ENCODE measurements at regions not wholly inside any gene's neighbourhood (a gene's known extent, or its start where the extent isn't known, plus 50 kb on each side); places are given as distances from the start of the nearest gene placed in this dataset.

- Histone ChIP-seq H3K27me3 (ENCODE audit: low read length) (no peaks in the 10 kb centered on the region), H2AFZ (ENCODE audit: low read depth, low read length, severe bottlenecking) (no peak overlapping the region), H3K9me3 (ENCODE audit: insufficient read depth, low read length) (no peaks in the 10 kb centered on the region), H3K27ac (ENCODE audit: low read depth, low read length) (no peak overlapping the region), H4K20me1 (ENCODE audit: low read depth, low read length) (no peaks in the 10 kb centered on the region), H3K36me3 (ENCODE audit: low read length) (no peaks in the 10 kb centered on the region), H3K4me2 (ENCODE audit: low read depth, low read length, poor library complexity, severe bottlenecking) (no peak overlapping the region), H3K79me2 (ENCODE audit: insufficient read depth, low read length) (no peaks in the 10 kb centered on the region), H3F3A (ENCODE audit: insufficient read depth) (no peaks in the 10 kb centered on the region), H3K9ac (ENCODE audit: low read length) (no peak overlapping the region), H3K9me2 (replicated peaks; ENCODE audit: insufficient read depth, low read length) (no peaks in the 10 kb centered on the region), H3K4me3 (ENCODE audit: insufficient read depth, low read length, poor library complexity, severe bottlenecking) (no peak overlapping the region)
- TF ChIP-seq EZH2phosphoT487 (conservative IDR thresholded peaks at IDR 0.05; ENCODE audit: low read length) = no peak
- TF ChIP-seq, protein P1, sequence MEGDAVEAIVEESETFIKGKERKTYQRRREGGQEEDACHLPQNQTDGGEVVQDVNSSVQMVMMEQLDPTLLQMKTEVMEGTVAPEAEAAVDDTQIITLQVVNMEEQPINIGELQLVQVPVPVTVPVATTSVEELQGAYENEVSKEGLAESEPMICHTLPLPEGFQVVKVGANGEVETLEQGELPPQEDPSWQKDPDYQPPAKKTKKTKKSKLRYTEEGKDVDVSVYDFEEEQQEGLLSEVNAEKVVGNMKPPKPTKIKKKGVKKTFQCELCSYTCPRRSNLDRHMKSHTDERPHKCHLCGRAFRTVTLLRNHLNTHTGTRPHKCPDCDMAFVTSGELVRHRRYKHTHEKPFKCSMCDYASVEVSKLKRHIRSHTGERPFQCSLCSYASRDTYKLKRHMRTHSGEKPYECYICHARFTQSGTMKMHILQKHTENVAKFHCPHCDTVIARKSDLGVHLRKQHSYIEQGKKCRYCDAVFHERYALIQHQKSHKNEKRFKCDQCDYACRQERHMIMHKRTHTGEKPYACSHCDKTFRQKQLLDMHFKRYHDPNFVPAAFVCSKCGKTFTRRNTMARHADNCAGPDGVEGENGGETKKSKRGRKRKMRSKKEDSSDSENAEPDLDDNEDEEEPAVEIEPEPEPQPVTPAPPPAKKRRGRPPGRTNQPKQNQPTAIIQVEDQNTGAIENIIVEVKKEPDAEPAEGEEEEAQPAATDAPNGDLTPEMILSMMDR (IDR thresholded peaks at IDR 0.05; ENCODE audit: insufficient read depth, low read length, poor library complexity, severe bottlenecking) = no peak
Observed at GRCh38 chr14:55948399-55948798, 169.8 kb upstream of the PELI2 start.

DNA sequence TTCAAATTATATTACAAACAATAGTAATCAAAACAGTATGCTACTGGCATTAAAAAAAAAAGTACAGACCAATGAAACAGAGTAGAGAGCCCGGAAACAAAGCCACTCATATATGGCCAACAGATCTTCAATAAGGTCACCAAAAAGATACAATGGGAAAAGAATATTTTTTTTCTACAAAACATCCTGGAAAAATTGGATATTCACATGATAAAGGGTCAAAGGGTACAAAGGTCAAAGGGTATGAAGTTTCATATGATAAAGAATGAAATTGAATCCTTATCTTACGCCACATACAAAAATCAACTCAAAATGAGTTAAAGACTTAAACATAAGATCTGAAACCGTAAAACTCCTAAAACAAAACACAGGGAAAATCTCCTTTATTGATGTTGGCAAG, 168.5 kb upstream of the PELI2 start:
- no peak for TF ChIP-seq EZH2phosphoT487 (conservative IDR thresholded peaks at IDR 0.05; ENCODE audit: low read length)
- TF ChIP-seq, protein P1 (IDR thresholded peaks at IDR 0.05; ENCODE audit: insufficient read depth, low read length, poor library complexity, severe bottlenecking) = no peak
- Histone ChIP-seq H3F3A (ENCODE audit: insufficient read depth) (no peaks in the 10 kb centered on the region), H3K9me3 (ENCODE audit: insufficient read depth, low read length) (no peaks in the 10 kb centered on the region), H3K4me3 (ENCODE audit: insufficient read depth, low read length, poor library complexity, severe bottlenecking) (no peak overlapping the region), H3K9me2 (replicated peaks; ENCODE audit: insufficient read depth, low read length) (no peaks in the 10 kb centered on the region), H3K36me3 (ENCODE audit: low read length) (no peaks in the 10 kb centered on the region), H3K27ac (ENCODE audit: low read depth, low read length) (no peak overlapping the region), H2AFZ (ENCODE audit: low read depth, low read length, severe bottlenecking) (no peak overlapping the region), H3K27me3 (ENCODE audit: low read length) (no peaks in the 10 kb centered on the region), H3K9ac (ENCODE audit: low read length) (no peak overlapping the region), H3K4me2 (ENCODE audit: low read depth, low read length, poor library complexity, severe bottlenecking) (no peak overlapping the region), H3K79me2 (ENCODE audit: insufficient read depth, low read length) (no peaks in the 10 kb centered on the region), H4K20me1 (ENCODE audit: low read depth, low read length) (no peaks in the 10 kb centered on the region)

GRCh38 chr14:55950135-55950534, 168.1 kb upstream of the PELI2 start:
- H3K9me3 ChIP-seq (ENCODE audit: insufficient read depth, low read length) = no peaks in the 10 kb centered on the region
- H4K20me1 ChIP-seq (ENCODE audit: low read depth, low read length) = no peaks in the 10 kb centered on the region
- no peak overlapping the region for H2AFZ ChIP-seq (ENCODE audit: low read depth, low read length, severe bottlenecking)
- no peaks in the 10 kb centered on the region for H3F3A ChIP-seq (ENCODE audit: insufficient read depth)
- TF ChIP-seq, protein P1 (IDR thresholded peaks at IDR 0.05; ENCODE audit: insufficient read depth, low read length, poor library complexity, severe bottlenecking) = no peak
- TF ChIP-seq EZH2phosphoT487 (conservative IDR thresholded peaks at IDR 0.05; ENCODE audit: low read length) = no peak
- H3K9me2 ChIP-seq (replicated peaks; ENCODE audit: insufficient read depth, low read length) = no peaks in the 10 kb centered on the region
- H3K27ac ChIP-seq (ENCODE audit: low read depth, low read length) = no peak overlapping the region
- no peaks in the 10 kb centered on the region for H3K27me3 ChIP-seq (ENCODE audit: low read length)
- no peak overlapping the region for H3K4me2 ChIP-seq (ENCODE audit: low read depth, low read length, poor library complexity, severe bottlenecking)
- H3K4me3 ChIP-seq (ENCODE audit: insufficient read depth, low read length, poor library complexity, severe bottlenecking) = no peak overlapping the region
- H3K79me2 ChIP-seq (ENCODE audit: insufficient read depth, low read length) = no peaks in the 10 kb centered on the region
- H3K9ac ChIP-seq (ENCODE audit: low read length) = no peak overlapping the region
- H3K36me3 ChIP-seq (ENCODE audit: low read length) = no peaks in the 10 kb centered on the region
